Astrocyte of the cerebellum (primary cell): ENCODE measurements at regions not wholly inside any gene's neighbourhood (a gene's known extent, or its start where the extent isn't known, plus 50 kb on each side); places are given as distances from the start of the nearest gene placed in this dataset.
"Not testable (repeated sequence)": the region's sequence is repeated elsewhere in the genome, so short reads cannot be mapped to it uniquely, and the experiment has no call there.

Experiments
- DNase-seq: peaks from one replicate; pipeline ENCODE4 v3.0.0-alpha.2; 2011; ENCODE audit warnings: low read depth
- H3K4me3 ChIP-seq: 2 replicates; pipeline ENCODE4 v1.5.1; 2011; ENCODE audit warnings: mild to moderate bottlenecking, low read depth, low read length, moderate library complexity
- CTCF ChIP-seq: IDR thresholded peaks from 2 replicates; pipeline ENCODE4 v1.5.1; 2012; ENCODE audit warnings: low read length, low read depth, moderate library complexity, mild to moderate bottlenecking; ENCODE audit errors: missing control alignments
- in situ Hi-C: cut with HindIII; loops from 2 replicates; pipeline ENCODE4 v1.10.0; 2017; ENCODE audit warnings: low sequenced_read_pairs

GRCh38 chr15:54776410-54776809 is 420.3 kb downstream of the RSL24D1 start:
- no peak for TF ChIP-seq CTCF
- no peak overlapping the region for H3K4me3 ChIP-seq
- DNase-seq = no peak
- in situ Hi-C loops = no loop called here

- no peak for DNase-seq
- H3K4me3 ChIP-seq = no peak overlapping the region
- no peak for TF ChIP-seq CTCF
- in situ Hi-C loops = no loop called here
Observed at GRCh38 chr15:54772663-54773062, 424.1 kb downstream of the RSL24D1 start.

GRCh38 chr15:54749461-54749860 is 447.3 kb downstream of the RSL24D1 start:
- DNase-seq, H3K4me3 ChIP-seq, in situ Hi-C loops: not testable (repeated sequence)

- no peak overlapping the region for H3K4me3 ChIP-seq
- TF ChIP-seq CTCF = no peak
- in situ Hi-C loops = no loop called here
- DNase-seq = no peak
Observed at GRCh38 chr15:54722342-54722986, 474.3 kb downstream of the RSL24D1 start.

GRCh38 chr15:54719325-54719724 is 477.4 kb downstream of the RSL24D1 start:
- DNase-seq = no peak
- no peak overlapping the region for H3K4me3 ChIP-seq
- in situ Hi-C loops = no loop called here
- no peak for TF ChIP-seq CTCF

GRCh38 chr15:54707805-54708752 is 488.7 kb downstream of the RSL24D1 start:
- H3K4me3 ChIP-seq = no peak overlapping the region
- DNase-seq = no peak
- no peak for TF ChIP-seq CTCF
- in situ Hi-C loops = no loop called here

- in situ Hi-C loops = no loop called here
- H3K4me3 ChIP-seq = no peak overlapping the region
- DNase-seq = no peak
- no peak for TF ChIP-seq CTCF
Observed at GRCh38 chr15:54687628-54688027, 509.1 kb downstream of the RSL24D1 start.
